ENCODE measurements at regions not wholly inside any gene's neighbourhood (a gene's known extent, or its start where the extent isn't known, plus 50 kb on each side); places are given as distances from the start of the nearest gene placed in this dataset.

GRCh38 chr6:128827675-128828464 is 55.1 kb upstream of the LAMA2 start:
- Histone ChIP-seq H3K36me3 (ENCODE audit: low read depth, missing control alignments) (no peaks in the 10 kb centered on the region), H3K27me3 (no peaks in the 10 kb centered on the region), H3K9me3 (no peaks in the 10 kb centered on the region), H3K4me3 (no peak overlapping the region), H3K27ac (no peak overlapping the region), H3K4me1 (no peaks in the 10 kb centered on the region)
- TF ChIP-seq, protein P1, sequence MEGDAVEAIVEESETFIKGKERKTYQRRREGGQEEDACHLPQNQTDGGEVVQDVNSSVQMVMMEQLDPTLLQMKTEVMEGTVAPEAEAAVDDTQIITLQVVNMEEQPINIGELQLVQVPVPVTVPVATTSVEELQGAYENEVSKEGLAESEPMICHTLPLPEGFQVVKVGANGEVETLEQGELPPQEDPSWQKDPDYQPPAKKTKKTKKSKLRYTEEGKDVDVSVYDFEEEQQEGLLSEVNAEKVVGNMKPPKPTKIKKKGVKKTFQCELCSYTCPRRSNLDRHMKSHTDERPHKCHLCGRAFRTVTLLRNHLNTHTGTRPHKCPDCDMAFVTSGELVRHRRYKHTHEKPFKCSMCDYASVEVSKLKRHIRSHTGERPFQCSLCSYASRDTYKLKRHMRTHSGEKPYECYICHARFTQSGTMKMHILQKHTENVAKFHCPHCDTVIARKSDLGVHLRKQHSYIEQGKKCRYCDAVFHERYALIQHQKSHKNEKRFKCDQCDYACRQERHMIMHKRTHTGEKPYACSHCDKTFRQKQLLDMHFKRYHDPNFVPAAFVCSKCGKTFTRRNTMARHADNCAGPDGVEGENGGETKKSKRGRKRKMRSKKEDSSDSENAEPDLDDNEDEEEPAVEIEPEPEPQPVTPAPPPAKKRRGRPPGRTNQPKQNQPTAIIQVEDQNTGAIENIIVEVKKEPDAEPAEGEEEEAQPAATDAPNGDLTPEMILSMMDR (IDR thresholded peaks at IDR 0.05), result no peak
- no peak for TF ChIP-seq POLR2A (IDR thresholded peaks at IDR 0.05)
- intact Hi-C loops (cut with DNase I; ENCODE audit: low total_unique reads), result no loop called here
- DNase-seq, result no peak
- 78 to 81% methylated on average over 5 of the region's 5 CpGs for WGBS, 2 donors

DNA sequence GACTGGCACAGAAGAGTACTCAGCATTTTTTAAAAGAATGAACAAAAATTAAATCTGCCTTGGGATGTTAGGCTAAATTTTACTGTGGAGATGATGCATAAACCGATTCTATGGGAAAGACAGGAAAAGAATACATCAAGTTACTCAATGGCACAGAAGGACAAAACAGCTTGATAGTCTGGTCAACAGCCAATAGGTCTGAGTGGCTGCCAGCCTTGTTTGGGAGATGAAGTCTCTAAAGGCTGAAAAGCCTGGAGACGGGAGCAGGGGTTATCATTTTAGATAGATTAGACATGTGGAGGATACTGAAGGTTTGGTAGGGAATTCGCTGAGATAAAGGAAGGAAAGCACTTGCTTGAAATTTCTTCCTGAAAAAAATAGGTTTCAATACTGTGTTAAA is 56.3 kb upstream of the LAMA2 start:
- Histone ChIP-seq H3K4me1 (no peaks in the 10 kb centered on the region), H3K36me3 (ENCODE audit: low read depth, missing control alignments) (no peaks in the 10 kb centered on the region), H3K9me3 (no peaks in the 10 kb centered on the region), H3K27ac (no peak overlapping the region), H3K27me3 (no peaks in the 10 kb centered on the region), H3K4me3 (no peak overlapping the region)
- TF ChIP-seq, protein P1 (IDR thresholded peaks at IDR 0.05), result no peak
- TF ChIP-seq POLR2A (IDR thresholded peaks at IDR 0.05), result no peak
- no peak for DNase-seq
- 71 to 92% methylated on average over 3 of the region's 3 CpGs for WGBS, 2 donors
- intact Hi-C loops (cut with DNase I; ENCODE audit: low total_unique reads), result no loop called here

DNA sequence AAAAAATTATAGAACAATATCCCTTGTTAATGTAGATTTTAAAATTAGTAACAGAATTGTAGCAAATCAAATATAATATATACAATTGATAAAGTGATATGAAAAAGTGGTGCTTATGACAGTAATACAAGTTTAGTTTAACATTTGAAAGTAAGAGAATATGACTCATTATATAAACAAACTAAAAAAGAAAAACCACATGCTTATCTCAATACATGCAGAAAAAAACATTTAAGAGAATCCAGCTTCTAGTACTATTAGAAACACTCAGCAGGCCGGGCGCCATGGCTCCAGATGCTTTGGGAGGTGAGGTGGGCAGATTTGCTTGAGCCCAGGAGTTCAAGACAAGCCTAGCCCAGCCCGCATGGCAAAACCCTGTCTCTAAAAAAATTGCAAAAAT is 60.7 kb upstream of the LAMA2 start:
- TF ChIP-seq POLR2A (IDR thresholded peaks at IDR 0.05), result no peak
- TF ChIP-seq, protein P1 (IDR thresholded peaks at IDR 0.05), result no peak

GRCh38 chr6:128821116-128821515 is 61.8 kb upstream of the LAMA2 start:
- Histone ChIP-seq H3K27ac (no peak overlapping the region), H3K36me3 (ENCODE audit: low read depth, missing control alignments) (no peaks in the 10 kb centered on the region), H3K27me3 (no peaks in the 10 kb centered on the region), H3K4me1 (no peaks in the 10 kb centered on the region), H3K4me3 (no peak overlapping the region), H3K9me3 (no peaks in the 10 kb centered on the region)
- no peak for TF ChIP-seq POLR2A (IDR thresholded peaks at IDR 0.05)
- TF ChIP-seq, protein P1 (IDR thresholded peaks at IDR 0.05), result no peak
- DNase-seq, result no peak
- WGBS, 2 donors, result 71 to 89% methylated on average over 2 of the region's 2 CpGs
- intact Hi-C loops (cut with DNase I; ENCODE audit: low total_unique reads), result no loop called here

More for the DNA sequence above, 60.7 kb upstream of the LAMA2 start:
- no peak for DNase-seq
- no peaks in the 10 kb centered on the region for H3K9me3 ChIP-seq
- intact Hi-C loops (cut with DNase I; ENCODE audit: low total_unique reads), result no loop called here
- no peaks in the 10 kb centered on the region for H3K4me1 ChIP-seq
- H3K4me3 ChIP-seq, result no peak overlapping the region
- H3K27ac ChIP-seq, result no peak overlapping the region
- no peaks in the 10 kb centered on the region for H3K36me3 ChIP-seq (ENCODE audit: low read depth, missing control alignments)
- WGBS, 2 donors, result 75 to 77% methylated on average over 3 of the region's 3 CpGs
- H3K27me3 ChIP-seq, result no peaks in the 10 kb centered on the region

- Histone ChIP-seq H3K4me3 (no peak overlapping the region), H3K36me3 (ENCODE audit: low read depth, missing control alignments) (no peaks in the 10 kb centered on the region), H3K4me1 (no peaks in the 10 kb centered on the region), H3K27ac (no peak overlapping the region), H3K9me3 (no peaks in the 10 kb centered on the region), H3K27me3 (no peaks in the 10 kb centered on the region)
- intact Hi-C loops (cut with DNase I; ENCODE audit: low total_unique reads), result no loop called here
- no peak for DNase-seq
- TF ChIP-seq, protein P1 (IDR thresholded peaks at IDR 0.05), result no peak
- no peak for TF ChIP-seq POLR2A (IDR thresholded peaks at IDR 0.05)
Observed at GRCh38 chr6:128808856-128809255, 74.1 kb upstream of the LAMA2 start.
